Neural cell (in vitro differentiated cells): ENCODE measurements at regions not wholly inside any gene's neighbourhood (a gene's known extent, or its start where the extent isn't known, plus 50 kb on each side); places are given as distances from the start of the nearest gene placed in this dataset.

ENCODE experiments used
- H2AFZ ChIP-seq: fragments of 200-600, 300-800 bp; sonication (generic), shearing (Covaris generic); 2 replicates; pipeline ENCODE4 v1.6.0; 2014; ENCODE audit warnings: low read depth, mild to moderate bottlenecking, antibody characterized with exemption, low read length, moderate library complexity
- H3F3A ChIP-seq: fragments of 200-600 bp; shearing (Covaris generic); 2 replicates; pipeline ENCODE4 v1.6.1; 2016; ENCODE audit warnings: mild to moderate bottlenecking, moderate library complexity, mixed read lengths, antibody characterized with exemption, low read length; ENCODE audit not compliant: insufficient read depth, poor library complexity, severe bottlenecking
- H3K27ac ChIP-seq: fragments of 200-600, 300-800 bp; sonication (generic), shearing (Covaris generic); 2 replicates; pipeline ENCODE4 v1.5.1; 2014; ENCODE audit warnings: mild to moderate bottlenecking, low read length, moderate library complexity
- H3K27me3 ChIP-seq: fragments of 300-800, 200-600 bp; sonication (generic), shearing (Covaris generic); 2 replicates; pipeline ENCODE4 v1.6.0; 2014; ENCODE audit warnings: mild to moderate bottlenecking, low read depth, low read length, moderate library complexity; ENCODE audit not compliant: insufficient read depth
- H3K36me3 ChIP-seq: fragments of 300-800, 200-600 bp; sonication (generic), shearing (Covaris generic); 2 replicates; pipeline ENCODE4 v1.5.1; 2014; ENCODE audit warnings: mild to moderate bottlenecking, antibody characterized with exemption, low read length, moderate library complexity; ENCODE audit not compliant: insufficient read depth
- H3K4me2 ChIP-seq: fragments of 300-800, 200-600 bp; sonication (generic), shearing (Covaris generic); 2 replicates; pipeline ENCODE4 v1.6.0; 2014; ENCODE audit warnings: mild to moderate bottlenecking, low read length
- H3K4me3 ChIP-seq: fragments of 300-800, 200-600 bp; sonication (generic), shearing (Covaris generic); 2 replicates; pipeline ENCODE4 v1.5.1; 2014; ENCODE audit warnings: mild to moderate bottlenecking, low read length, moderate library complexity
- H3K79me2 ChIP-seq: fragments of 200-600 bp; shearing (Covaris generic); replicated peaks from 2 replicates; pipeline ENCODE4 v1.6.0; 2014; ENCODE audit warnings: mild to moderate bottlenecking, low read length, moderate library complexity; ENCODE audit not compliant: insufficient read depth
- H3K9ac ChIP-seq: fragments of 300-800, 200-600 bp; sonication (generic), shearing (Covaris generic); 2 replicates; pipeline ENCODE4 v1.6.1; 2016; ENCODE audit warnings: mild to moderate bottlenecking, low read length, mixed read lengths
- H3K9me2 ChIP-seq: fragments of 200-600 bp; shearing (Covaris generic); 2 replicates; pipeline ENCODE4 v1.6.1; 2016; ENCODE audit warnings: mild to moderate bottlenecking, low read length, mixed read lengths; ENCODE audit not compliant: insufficient read depth
- H3K9me3 ChIP-seq: fragments of 200-600, 300-800 bp; sonication (generic), shearing (Covaris generic); 2 replicates; pipeline ENCODE4 v1.6.1; 2016; ENCODE audit warnings: mild to moderate bottlenecking, mixed run types, low read length, moderate library complexity, mixed read lengths
- H4K20me1 ChIP-seq: fragments of 200-600 bp; shearing (Covaris generic); 2 replicates; pipeline ENCODE4 v1.6.1; 2016; ENCODE audit warnings: mild to moderate bottlenecking, mixed run types; ENCODE audit not compliant: insufficient read depth
- EP300 ChIP-seq: fragments of 450-650 bp; conservative IDR thresholded peaks from 2 replicates; pipeline ENCODE4 v1.6.1; 2014; ENCODE audit warnings: antibody characterized with exemption, mild to moderate bottlenecking, moderate library complexity; ENCODE audit not compliant: poor library complexity, severe bottlenecking
- EZH2 ChIP-seq: fragments of 200-600, 300-800 bp; shearing (Covaris generic), sonication (generic); IDR thresholded peaks from 2 replicates; pipeline ENCODE4 v1.6.1; 2014; ENCODE audit warnings: antibody characterized with exemption, low read length, borderline replicate concordance, mild to moderate bottlenecking; ENCODE audit not compliant: insufficient read depth, poor library complexity, severe bottlenecking
- MXI1 ChIP-seq: fragments of 450-650 bp; conservative IDR thresholded peaks from 2 replicates; pipeline ENCODE4 v1.6.1; 2014; ENCODE audit warnings: antibody characterized with exemption, mild to moderate bottlenecking; ENCODE audit not compliant: poor library complexity, severe bottlenecking
- POLR2AphosphoS5 ChIP-seq: IDR thresholded peaks from 2 replicates; pipeline ENCODE4 v1.6.1; 2012
- RAD21 ChIP-seq: fragments of 450-650 bp; conservative IDR thresholded peaks from 2 replicates; pipeline ENCODE4 v1.6.1; 2014; ENCODE audit warnings: antibody characterized with exemption, mild to moderate bottlenecking, moderate library complexity
- SMC3 ChIP-seq: fragments of 450-650 bp; conservative IDR thresholded peaks from 2 replicates; pipeline ENCODE4 v1.6.1; 2014; ENCODE audit warnings: antibody characterized with exemption, mild to moderate bottlenecking, moderate library complexity; ENCODE audit not compliant: poor library complexity
- TAF1 ChIP-seq: IDR thresholded peaks from 2 replicates; pipeline ENCODE4 v1.6.1; 2012; ENCODE audit warnings: low read depth
- TF ChIP-seq, protein P1 (sequence below): IDR thresholded peaks from 2 replicates; pipeline ENCODE4 v1.6.1; 2012; ENCODE audit warnings: borderline replicate concordance
- TF ChIP-seq, protein P2 (sequence below): fragments of 450-650 bp; IDR thresholded peaks from 2 replicates; pipeline ENCODE4 v1.5.1; 2014; ENCODE audit warnings: antibody characterized with exemption, mild to moderate bottlenecking, moderate library complexity; ENCODE audit not compliant: poor library complexity, severe bottlenecking

DNA sequence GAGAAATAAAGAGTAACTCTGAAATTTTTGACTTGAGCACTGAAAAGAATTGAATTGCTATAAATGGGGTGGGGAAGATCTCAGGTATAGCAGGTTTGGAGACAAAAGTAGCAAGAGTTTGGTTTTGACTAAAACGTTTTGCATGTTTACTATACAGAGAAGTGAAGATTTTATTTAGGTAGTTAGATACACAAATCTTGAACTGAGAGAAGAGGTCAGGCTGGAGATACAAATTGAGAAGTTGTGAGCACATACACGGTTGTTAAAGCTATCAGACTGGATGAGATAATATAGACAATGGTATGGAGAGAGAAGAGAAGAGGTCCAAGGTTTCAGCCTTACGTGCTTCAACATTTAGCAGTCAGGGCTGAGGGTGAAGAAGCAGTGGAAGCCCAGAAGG is 420.9 kb downstream of the FOXO1 start:
- Histone ChIP-seq H3K9me3 (no peaks in the 10 kb centered on the region), H3K9me2 (no peaks in the 10 kb centered on the region), H3K9ac (no peak overlapping the region), H3K27ac (no peak overlapping the region), H2AFZ (no peak overlapping the region), H4K20me1 (no peaks in the 10 kb centered on the region), H3K27me3 (no peaks in the 10 kb centered on the region), H3K4me2 (no peak overlapping the region), H3K4me3 (no peak overlapping the region), H3F3A (no peaks in the 10 kb centered on the region), H3K79me2 (no peaks in the 10 kb centered on the region), H3K36me3 (no peaks in the 10 kb centered on the region)
- TF ChIP-seq, protein P1, sequence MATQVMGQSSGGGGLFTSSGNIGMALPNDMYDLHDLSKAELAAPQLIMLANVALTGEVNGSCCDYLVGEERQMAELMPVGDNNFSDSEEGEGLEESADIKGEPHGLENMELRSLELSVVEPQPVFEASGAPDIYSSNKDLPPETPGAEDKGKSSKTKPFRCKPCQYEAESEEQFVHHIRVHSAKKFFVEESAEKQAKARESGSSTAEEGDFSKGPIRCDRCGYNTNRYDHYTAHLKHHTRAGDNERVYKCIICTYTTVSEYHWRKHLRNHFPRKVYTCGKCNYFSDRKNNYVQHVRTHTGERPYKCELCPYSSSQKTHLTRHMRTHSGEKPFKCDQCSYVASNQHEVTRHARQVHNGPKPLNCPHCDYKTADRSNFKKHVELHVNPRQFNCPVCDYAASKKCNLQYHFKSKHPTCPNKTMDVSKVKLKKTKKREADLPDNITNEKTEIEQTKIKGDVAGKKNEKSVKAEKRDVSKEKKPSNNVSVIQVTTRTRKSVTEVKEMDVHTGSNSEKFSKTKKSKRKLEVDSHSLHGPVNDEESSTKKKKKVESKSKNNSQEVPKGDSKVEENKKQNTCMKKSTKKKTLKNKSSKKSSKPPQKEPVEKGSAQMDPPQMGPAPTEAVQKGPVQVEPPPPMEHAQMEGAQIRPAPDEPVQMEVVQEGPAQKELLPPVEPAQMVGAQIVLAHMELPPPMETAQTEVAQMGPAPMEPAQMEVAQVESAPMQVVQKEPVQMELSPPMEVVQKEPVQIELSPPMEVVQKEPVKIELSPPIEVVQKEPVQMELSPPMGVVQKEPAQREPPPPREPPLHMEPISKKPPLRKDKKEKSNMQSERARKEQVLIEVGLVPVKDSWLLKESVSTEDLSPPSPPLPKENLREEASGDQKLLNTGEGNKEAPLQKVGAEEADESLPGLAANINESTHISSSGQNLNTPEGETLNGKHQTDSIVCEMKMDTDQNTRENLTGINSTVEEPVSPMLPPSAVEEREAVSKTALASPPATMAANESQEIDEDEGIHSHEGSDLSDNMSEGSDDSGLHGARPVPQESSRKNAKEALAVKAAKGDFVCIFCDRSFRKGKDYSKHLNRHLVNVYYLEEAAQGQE: no peak
- TF ChIP-seq SMC3 (no peak), RAD21 (no peak), MXI1 (no peak), EP300 (no peak), TAF1 (no peak), EZH2 (no peak), POLR2AphosphoS5 (no peak)
- TF ChIP-seq, protein P2, sequence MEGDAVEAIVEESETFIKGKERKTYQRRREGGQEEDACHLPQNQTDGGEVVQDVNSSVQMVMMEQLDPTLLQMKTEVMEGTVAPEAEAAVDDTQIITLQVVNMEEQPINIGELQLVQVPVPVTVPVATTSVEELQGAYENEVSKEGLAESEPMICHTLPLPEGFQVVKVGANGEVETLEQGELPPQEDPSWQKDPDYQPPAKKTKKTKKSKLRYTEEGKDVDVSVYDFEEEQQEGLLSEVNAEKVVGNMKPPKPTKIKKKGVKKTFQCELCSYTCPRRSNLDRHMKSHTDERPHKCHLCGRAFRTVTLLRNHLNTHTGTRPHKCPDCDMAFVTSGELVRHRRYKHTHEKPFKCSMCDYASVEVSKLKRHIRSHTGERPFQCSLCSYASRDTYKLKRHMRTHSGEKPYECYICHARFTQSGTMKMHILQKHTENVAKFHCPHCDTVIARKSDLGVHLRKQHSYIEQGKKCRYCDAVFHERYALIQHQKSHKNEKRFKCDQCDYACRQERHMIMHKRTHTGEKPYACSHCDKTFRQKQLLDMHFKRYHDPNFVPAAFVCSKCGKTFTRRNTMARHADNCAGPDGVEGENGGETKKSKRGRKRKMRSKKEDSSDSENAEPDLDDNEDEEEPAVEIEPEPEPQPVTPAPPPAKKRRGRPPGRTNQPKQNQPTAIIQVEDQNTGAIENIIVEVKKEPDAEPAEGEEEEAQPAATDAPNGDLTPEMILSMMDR: no peak

DNA sequence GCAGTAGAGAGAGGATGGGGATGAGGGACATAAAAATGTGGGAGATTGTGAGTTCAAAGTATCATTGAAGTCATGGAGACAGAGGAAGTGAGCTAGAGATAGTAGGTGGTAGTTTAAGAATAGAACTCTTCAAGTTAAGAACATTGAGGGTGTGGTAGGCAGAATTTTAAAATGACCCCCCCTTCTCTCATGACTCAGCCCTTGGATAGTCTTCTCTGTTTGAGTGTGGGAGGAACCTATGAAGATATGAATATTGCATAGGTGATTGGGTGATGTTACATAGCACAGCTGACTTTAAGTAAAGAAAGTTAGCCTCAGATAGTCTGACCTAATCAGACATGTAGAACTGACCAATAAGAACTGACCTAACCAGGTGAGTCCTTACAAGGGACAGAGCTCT is 418.6 kb downstream of the FOXO1 start:
- Histone ChIP-seq H3F3A (no peaks in the 10 kb centered on the region), H3K4me3 (no peak overlapping the region), H3K9me2 (no peaks in the 10 kb centered on the region), H3K79me2 (no peaks in the 10 kb centered on the region), H3K27ac (no peak overlapping the region), H3K4me2 (no peak overlapping the region), H3K9me3 (no peaks in the 10 kb centered on the region), H4K20me1 (no peaks in the 10 kb centered on the region), H3K27me3 (no peaks in the 10 kb centered on the region), H3K36me3 (no peaks in the 10 kb centered on the region), H3K9ac (no peak overlapping the region), H2AFZ (no peak overlapping the region)
- no peak for TF ChIP-seq EZH2
- TF ChIP-seq, protein P1: no peak
- no peak for TF ChIP-seq POLR2AphosphoS5
- no peak for TF ChIP-seq SMC3
- no peak for TF ChIP-seq RAD21
- TF ChIP-seq, protein P2: no peak
- TF ChIP-seq TAF1: no peak
- no peak for TF ChIP-seq EP300
